ENCODE measurements at regions not wholly inside any gene's neighbourhood (a gene's known extent, or its start where the extent isn't known, plus 50 kb on each side); places are given as distances from the start of the nearest gene placed in this dataset.

DNA sequence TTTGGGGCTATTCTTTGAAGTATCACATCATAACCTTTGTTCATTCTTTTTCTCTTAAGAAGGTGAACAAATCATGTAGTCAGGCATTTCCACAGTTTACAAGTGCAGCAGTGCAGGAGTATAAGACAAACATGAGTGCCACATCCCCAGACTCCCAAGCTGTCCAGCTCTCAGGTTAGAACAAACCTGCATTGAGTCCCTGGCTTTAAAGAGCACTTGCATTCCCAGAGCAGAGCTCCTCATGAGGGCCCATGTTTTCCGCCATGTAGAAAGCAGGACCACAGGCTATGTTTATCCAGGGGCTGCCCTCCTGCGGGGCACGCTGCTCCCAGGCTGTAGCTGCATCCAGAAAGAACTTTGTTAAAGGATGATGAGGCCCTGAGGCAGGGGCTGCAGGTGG, 267.7 kb downstream of the TLE3 start:
- no peak for DNase-seq

DNA sequence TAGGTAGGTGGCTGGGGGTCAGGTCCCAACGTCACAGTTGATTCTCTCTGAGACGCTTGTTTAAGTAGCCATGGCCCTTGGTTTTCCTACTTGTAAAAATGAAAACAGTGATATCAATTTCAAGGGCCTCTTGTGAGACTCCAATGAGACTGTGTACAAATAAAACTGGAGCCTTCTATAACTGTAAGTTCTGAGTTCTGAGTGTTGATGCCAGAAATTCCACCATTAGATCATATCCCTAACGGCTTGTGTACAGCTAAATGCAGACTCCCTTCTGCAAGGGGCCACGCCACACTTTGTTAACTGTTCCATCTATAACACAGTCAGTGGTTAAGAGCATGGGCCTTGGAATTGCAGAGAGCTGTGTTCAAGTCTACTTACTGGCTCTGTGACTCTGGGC, 267.3 kb downstream of the TLE3 start:
- no peak for DNase-seq

DNA sequence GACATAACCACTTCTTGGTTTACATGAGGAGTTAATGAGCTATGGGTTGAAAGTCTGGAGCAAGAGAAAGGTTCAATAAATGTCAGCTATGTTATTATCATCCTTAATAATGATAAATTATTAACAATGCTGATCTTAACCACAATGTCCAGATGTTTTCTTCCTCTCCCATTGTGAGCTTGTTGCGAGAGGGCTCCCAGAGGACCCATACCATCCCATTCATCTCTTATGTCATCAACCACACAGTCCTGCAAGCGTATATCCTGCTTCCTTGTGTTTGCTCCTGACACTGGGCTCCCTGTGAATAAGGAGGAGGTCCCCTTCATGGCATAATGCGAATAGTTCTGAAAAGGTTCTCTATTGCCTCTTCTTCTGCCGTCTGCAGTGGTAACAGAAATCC, 266.8 kb downstream of the TLE3 start:
- DNase-seq: no peak

DNA sequence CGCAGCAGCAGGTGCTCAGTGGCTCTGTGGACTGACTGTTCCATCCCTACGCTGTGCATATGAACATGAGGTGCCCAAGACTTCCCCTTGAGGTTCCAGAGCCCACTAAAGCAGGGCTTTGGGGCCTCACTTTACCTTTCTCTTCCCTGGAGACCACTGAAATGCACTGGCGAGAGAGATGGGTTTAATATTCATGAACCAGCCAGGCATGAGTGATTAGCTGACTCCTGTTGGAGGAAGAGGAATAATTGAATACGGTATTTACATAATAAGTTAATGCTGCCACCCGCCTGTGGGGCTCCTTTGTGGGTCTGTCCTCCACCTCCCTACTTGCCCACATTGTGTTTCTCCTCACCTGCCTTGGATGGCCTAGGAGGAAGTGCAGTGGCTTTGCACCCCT, 263.4 kb downstream of the TLE3 start:
- DNase-seq: no peak

DNA sequence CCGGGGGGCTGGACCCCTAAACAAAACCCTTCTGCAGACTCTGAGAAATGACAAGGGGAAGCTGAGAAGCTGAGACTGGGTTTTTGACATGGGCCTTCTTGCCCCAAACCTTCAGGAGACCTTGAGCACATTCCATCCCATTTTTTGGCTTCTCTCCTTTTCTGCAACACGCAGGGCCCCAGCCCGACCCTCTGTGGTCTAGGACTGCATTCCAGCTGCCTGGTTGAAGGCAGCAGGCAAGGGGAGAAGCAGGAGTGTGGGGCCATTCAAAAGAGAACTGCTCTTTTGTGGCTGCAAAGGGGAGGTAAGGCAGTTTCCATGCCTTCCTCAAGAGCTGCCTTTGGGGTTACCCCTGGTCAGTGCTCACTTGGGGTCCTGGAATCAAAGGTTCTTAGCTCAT, 263.0 kb downstream of the TLE3 start:
- no peak for DNase-seq

DNA sequence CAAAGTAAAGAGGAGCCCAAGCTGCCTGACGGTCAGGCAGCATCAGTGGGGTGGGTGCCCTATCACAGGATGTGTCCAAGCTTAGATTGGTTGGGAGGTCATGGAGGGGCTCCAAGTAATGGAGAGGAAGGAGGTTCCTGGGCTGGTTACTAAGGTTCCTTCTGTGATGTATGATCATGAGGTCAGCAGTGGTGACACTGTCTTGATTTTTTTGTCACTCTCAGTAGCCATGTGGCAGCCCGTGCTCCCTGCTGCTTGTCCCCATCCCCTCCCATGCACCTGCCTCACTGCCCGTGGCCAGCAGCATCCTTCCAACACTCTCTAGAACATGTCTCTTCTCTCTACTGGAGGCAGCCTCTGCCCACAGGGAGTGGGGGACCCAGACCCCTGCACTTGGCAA, 261.7 kb downstream of the TLE3 start:
- DNase-seq: no peak

DNA sequence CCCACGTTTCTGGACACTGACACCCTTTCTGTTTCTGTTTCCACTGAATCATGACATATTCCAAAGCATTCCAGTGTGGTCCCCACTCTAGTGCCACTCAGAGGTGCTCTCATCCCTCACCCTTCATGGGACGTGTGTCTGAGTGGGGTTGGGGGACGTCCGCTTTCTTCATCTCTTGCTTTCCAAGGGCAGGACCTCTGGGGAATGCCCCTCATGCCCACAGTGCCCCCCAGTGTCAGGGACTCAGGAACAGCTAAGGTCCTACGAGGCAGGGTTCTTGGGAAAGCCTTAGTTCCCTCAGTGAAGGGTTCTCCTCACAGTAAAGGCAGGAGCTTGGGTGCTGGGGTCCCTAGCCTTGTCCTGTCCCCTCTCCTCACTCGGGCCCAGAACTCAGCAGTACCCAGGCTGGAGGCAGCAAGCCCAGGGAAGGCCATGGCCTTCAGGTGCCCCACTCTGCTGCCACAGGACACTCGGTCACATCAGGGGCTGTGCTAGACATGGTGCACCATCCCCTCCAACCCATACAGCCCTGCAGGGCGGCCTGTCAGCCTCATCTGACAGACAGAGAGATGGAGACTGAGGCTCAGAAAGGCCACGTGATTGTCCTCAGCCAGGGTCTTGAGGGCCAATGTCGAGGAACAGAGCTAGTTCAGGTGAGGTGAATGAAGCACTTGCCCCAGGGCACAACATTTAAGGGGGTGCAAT, 261.0 kb downstream of the TLE3 start:
- no peak for DNase-seq

DNA sequence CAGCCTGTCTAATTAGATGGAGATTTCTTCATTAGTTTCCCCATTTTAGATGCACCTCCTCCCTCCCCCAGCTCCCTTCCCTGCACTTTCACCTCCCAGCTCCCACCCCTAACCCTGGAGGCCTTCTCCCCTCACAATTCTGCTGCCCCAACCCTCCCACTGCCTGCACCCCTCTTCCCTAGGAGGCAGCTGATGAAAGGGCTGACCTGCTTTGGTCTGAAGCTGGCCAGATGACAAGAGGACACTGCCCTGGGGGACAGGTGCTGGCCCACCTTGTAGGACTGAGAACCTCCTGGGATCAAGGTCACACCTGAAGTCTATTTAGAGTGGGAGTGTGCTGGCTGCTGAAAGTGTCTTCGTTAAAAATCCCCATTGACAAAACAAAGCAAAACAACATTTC, 259.4 kb downstream of the TLE3 start:
- DNase-seq: no peak

DNA sequence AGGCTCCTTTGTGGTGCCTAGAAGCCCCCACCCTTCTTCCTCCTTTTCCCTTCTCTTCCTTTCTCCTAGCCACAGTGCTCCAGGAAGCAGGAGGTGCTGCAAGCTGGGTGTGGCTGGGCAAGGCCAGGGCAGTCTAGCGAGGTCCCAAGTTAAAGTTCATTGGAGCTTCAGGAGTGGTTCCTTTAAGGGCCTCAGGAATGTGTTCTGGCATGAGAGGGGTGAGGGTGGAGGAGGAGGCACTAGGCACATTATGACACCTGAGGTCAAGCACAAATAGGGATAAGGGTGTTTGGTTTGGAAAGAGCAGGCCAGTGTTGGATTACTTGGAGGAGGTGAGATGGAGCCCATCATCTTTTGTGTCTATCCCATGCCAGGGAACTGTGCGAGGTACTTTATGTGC, 258.7 kb downstream of the TLE3 start:
- DNase-seq: no peak

DNA sequence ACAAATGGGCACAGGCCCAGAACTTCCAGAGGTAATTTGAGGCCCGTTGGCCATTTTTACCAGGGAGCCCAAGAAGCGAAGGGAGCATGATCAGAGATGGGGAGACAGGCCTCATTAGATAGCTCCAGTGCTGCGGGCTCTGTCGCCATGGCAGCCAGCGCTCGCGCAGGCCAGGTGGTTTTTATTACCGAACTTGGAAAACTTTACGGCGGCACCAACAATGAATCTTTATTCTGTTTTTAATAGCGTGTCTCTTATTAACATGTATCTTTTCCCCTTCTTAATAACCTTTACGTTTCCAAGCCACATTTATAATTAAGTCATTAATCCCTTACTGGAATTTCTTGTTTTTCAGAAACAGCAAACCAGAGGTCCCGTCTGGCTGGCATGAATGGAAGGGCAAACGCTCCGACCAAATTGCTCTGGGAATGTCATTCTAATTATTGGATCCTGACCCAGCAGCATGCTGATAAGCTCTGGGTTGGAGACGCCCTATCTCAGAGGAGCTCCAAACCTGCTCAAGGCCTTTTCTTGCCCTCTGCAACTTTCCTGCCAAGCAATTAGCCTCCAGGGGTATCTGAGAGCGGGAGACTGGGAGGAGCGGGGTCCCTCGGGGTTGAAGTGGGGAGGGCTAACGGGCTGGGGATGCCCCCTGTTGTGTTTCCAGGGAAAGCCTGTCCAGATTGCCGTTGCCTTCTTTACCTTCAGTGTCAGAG, 256.4 kb downstream of the TLE3 start:
- no peak for DNase-seq

DNA sequence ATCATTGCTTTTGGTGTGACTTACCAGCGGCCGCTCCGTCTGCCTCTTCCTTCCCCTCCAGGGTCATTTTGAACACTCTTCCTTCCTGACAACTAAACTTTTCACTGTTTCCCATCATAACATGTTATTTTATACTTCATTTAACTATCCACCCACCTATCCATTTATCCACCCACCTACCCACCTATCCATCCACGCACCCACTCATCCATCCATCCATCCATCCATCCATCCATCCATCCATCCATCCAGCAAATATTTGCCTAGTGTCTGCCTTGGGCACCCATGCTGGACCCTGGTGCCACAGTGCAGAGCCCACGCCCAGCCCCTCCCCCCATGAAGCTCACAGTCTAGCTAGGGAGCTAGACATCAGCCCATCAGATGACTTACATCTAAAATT, 254.9 kb downstream of the TLE3 start:
- no peak for DNase-seq

DNA sequence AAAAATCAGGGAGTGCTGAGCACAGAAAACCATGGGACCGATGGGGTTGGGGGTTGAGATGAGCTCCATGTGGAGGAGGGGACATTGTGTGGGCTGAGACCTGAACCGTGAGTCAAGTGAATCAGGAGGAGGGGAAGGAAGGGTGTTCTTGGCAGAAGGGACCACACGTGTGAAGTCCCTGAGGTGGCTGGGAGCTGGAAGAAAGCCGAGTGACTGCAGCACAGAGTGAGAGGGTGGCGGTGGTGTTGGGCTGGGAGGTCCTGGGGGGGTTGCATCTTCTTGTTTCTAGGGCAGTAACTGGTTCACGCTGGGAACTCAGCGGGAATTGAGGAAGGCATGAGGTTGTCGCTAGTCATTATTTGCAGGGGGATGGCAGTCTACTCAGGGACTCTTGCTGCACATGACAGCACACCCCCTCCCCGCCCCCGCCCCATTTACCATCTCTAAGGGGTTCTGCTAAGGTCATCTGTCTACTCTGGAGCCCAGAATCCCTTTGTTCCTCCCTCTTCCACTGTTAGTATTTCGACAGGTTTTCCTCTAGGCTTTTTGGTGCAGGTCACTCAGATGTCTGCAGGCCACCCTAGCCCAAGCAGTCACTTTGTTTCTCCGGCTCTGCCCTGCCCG, 254.3 kb downstream of the TLE3 start:
- no peak for DNase-seq

DNA sequence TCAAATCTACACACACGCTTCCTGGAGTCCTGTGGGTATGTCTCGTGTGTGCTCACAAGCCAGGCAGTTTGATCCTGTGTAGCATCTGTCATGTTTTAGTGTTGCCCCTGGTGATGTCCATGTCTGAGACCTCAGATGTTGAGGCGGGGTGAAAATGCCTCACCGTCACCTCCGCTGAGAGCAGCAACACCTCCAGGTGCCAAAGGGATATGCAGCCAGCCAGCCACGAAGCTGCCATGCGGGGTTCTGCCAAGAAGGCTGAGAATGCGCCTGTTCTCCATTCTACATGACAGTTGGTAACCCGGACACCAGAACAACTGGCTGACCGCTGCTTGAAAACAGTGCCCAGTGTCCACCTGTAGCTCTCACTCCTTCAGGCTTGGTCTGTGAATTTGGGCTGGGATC, 253.8 kb downstream of the TLE3 start:
- no peak for DNase-seq

DNA sequence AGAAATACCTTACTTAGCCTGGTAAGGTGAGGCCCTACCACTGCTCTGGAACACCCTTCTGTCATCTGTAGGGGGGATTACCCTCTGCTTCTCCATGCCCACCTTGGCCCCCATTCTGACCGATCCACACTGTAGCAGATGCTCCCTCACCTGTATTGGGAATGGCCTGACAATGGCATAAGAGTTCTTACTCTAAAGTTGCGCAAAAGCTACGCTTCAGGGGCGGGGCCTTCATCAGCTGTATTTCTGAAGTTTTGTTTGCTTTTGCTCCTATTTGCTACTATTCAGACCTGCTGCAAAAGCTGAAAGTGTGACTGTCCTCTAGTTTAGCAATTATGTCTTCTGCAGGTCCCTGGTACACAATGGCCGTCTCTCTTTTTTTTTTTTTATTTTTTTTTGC, 252.6 kb downstream of the TLE3 start:
- DNase-seq: no peak

DNA sequence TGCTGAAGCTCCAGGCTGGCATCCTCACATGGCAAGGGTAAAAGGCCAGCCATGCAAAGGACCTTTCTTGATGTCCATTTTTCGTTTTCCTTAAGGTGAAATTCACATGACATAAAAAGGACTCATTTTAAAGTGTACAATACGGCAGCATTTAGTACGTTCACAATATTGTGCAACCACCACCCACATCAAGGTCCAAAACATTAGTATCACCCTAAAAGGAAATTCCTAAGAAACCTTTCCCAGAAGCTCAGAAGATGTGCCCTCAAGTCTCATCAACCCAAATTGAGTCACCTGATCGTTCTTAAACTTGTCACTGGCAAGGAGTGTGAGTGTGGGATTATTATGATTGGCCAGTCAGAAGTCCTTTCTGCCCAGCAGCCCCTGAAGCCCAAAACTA, 250.1 kb downstream of the TLE3 start:
- no peak for DNase-seq

DNA sequence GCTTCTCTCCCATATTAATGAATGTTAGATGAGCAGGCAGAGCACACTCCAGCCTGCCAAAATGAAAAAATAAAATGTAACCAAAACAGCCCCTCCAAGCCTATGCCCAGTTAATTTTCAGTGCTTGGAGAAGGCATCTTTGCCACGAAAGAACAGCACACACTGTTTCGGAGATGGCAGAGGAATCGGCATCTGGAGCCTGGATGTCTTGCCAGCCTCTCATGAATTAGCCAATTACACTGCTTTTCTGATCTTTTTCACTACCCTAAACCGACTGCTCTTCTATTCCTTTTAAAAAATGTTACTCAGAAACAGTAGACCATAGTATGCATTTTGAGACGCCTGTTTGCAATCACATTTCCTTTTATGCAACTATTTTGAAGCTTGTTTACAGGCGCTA, 249.6 kb downstream of the TLE3 start:
- DNase-seq: no peak

DNA sequence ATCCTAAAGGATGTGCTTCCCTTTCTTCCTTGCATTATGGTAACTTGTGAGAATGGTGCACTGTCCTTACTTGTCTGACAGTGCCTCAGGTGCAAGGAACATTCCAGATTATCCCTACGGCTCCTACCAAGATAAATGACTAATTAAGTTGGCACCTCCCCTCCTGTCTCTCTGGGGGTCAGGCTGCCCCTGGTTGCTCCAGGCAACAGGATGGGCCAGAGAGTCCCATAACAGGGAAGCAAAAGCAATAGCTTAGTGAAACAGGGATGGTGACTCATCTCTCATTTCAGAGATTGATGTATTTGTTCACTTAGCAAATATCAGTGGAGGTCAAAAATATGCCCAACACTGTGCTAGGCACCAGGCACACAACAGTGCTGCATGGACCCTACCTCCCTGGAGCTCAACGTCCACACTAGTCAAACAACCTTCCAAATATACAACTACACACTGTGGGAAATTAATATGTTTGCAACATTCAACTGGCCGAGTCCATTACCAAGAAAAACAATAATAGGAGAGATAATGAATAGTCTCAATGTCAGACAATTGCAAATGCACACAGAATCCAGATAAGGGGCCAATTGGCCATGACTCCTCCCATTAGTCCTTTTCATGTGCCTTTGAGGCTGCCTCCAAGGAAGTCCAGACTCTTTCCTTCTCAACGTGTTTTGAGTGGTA, 249.0 kb downstream of the TLE3 start:
- DNase-seq: peak; percentile 24

DNA sequence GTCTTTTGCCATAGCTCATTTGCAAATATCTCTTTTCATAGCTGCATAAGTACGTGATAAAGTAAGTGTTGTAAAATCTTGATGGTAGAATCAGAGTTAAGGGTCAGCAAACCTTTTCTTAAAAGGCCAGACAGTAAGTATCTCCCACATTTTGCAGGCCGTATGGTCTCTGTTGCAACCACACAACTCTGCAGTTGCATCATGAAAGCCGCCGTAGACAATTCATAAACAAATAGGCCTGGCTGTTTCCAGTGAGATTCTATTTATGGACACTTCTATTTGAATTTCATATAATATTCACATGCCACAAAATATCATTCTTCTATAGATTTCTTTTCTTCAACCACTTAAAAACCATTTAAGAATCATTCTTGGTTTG, 248.5 kb downstream of the TLE3 start:
- DNase-seq: peak; percentile 25

DNA sequence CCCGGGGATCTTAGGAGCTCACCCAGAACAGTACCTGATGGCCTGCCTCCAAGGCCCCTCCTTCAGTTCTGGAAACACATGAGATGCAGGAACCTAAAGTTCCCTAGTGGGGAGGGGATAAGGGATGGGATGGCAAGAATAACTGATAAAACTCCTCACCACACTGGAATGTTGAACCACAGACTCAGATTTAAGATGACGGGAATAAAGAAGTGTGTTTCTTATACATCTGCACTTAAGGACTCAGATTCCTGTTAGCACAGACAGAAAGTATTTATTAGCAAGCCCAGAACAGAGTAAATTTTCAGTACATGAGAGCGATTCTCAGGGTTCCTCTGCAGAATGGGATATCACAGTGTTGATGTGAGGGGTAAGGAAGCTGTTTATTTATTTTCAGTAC, 245.2 kb downstream of the TLE3 start:
- DNase-seq: no peak

DNA sequence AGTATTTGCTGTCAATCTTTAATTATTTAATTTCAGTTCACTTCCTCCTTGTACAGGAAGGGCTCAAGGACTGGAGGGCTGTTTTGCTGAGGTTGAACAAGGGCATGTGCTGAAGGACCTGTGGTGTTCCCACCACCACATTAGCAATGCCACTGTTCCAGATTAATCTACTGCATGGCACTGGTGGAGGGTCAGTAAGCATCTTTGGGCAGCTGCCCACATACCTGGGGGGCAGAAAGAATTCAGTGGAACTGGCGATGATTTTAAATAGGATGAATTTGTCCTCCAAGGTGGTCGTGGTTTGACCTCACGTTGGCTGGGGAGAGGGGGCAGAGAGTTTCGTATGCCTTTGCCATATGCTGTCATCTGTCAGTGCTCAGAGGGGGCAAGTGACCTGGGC, 244.8 kb downstream of the TLE3 start:
- no peak for DNase-seq

DNA sequence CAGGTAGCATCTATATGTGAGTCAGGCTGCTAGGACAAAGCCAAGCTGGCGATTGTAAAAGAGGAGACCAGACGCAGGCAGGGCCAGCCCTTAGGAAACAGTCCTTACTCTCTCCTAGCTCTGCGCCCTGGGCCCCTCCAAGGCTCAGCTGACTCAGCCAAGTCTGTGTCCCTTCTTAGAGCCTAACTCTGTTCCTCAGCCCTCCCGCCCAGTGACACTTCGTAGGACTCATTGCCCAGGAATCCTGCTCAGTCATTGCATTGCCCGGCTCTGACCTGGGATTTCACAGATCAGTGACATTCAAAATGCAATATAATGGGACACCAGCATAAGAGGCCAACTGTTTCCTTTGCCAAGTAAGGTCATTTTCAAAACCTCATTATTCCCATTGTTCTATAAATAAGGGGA, 244.2 kb downstream of the TLE3 start:
- no peak for DNase-seq

DNA sequence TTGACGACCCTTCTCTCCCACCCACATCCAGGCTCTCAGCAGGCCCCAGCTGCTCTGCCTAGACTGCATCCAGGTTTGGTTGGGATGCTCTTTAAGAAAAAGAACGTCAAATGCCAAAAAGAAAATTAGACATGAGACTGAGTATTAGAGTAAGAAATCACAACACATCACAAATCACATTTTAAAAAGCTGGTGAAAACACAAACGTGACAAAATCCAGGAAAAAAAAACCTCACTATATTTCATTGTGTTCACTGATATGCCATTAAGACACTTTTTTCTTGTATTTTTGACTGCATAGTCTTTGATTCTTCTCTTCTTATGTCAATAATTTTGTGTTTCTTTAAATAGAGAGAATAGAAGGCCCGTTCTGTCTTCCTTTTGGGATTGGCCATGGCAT, 243.7 kb downstream of the TLE3 start:
- no peak for DNase-seq

DNA sequence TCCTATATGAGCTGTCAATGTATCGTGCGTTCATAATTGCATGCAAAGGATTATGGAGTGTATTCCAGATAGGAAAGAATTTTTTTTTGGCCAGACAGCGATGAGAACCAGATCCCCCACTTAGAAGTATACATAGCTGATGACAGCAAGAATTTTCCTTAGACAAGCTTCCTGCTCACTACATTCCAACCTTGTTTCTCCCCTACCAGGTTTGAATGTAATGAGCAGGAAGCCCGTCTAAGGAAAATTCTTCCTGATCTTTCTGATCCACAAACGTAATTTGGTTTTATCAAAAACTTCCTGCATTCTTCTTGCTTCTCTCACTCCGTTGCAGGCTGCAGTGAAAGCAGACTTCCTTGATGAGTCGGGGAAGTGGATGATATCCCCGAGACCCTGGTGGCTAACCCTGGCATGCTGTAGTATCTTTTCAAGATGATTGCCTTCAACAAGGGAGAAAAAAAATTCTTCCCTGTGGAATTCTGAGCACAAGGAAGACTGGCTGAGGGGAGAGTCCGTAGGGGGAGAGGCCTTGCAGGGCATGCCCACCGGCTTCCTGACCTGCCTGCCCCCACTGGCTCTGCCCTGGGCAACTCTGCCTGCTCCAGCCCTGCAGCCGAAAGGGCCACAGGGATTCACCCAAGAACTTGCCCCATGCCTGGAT, 243.1 kb downstream of the TLE3 start:
- no peak for DNase-seq
